Neural progenitor cell (in vitro differentiated cells): ENCODE measurements at regions not wholly inside any gene's neighbourhood (a gene's known extent, or its start where the extent isn't known, plus 50 kb on each side); places are given as distances from the start of the nearest gene placed in this dataset.
A peak's percentile ranks its signal among the peaks of the same experiment; 100 is the strongest.

Experiments
- EZH2 ChIP-seq: fragments of 200-600 bp; sonication (generic); IDR thresholded peaks from 2 replicates; pipeline ENCODE4 v1.6.1; 2017; ENCODE audit warnings: antibody characterized with exemption, mild to moderate bottlenecking, moderate library complexity
- TF ChIP-seq, protein P1 (sequence below): fragments of 200-600 bp; sonication (generic); IDR thresholded peaks from 2 replicates; pipeline ENCODE4 v1.5.1; 2017; ENCODE audit warnings: antibody characterized with exemption, mild to moderate bottlenecking

DNA sequence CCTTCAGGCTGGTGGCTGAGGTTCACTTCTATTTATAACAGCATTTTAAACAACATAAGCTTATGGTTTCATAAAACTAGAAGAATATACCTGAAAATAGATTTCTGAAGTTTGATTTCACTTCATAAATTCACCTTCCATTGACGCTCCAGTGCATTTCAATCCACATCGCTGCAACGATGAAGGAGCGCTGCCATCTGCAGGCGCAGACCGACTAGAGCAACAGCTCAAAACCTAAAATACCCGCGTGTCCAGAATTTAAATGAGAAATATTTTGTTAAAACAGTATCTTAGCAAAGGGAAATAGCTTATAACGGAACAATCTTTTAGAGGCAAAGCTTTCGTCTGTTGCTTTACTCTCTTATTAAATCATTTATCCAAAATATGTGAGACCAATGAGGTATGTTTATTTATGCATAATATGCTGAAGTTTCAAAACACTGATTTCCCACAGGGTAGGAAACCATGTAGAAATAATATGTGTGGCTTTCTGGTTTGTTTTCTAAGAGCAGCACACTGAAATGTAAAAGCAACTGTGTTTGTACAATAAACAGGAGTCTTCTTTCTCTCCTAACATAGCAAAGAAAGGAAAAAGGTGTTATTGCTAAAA, 816.4 kb upstream of the FRG1 start:
- TF ChIP-seq, protein P1, sequence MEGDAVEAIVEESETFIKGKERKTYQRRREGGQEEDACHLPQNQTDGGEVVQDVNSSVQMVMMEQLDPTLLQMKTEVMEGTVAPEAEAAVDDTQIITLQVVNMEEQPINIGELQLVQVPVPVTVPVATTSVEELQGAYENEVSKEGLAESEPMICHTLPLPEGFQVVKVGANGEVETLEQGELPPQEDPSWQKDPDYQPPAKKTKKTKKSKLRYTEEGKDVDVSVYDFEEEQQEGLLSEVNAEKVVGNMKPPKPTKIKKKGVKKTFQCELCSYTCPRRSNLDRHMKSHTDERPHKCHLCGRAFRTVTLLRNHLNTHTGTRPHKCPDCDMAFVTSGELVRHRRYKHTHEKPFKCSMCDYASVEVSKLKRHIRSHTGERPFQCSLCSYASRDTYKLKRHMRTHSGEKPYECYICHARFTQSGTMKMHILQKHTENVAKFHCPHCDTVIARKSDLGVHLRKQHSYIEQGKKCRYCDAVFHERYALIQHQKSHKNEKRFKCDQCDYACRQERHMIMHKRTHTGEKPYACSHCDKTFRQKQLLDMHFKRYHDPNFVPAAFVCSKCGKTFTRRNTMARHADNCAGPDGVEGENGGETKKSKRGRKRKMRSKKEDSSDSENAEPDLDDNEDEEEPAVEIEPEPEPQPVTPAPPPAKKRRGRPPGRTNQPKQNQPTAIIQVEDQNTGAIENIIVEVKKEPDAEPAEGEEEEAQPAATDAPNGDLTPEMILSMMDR = peak; percentile 90
- no peak for TF ChIP-seq EZH2
